ENCODE measurements at regions not wholly inside any gene's neighbourhood (a gene's known extent, or its start where the extent isn't known, plus 50 kb on each side); places are given as distances from the start of the nearest gene placed in this dataset.
"Not testable (repeated sequence)": the region's sequence is repeated elsewhere in the genome, so short reads cannot be mapped to it uniquely, and the experiment has no call there.

DNA sequence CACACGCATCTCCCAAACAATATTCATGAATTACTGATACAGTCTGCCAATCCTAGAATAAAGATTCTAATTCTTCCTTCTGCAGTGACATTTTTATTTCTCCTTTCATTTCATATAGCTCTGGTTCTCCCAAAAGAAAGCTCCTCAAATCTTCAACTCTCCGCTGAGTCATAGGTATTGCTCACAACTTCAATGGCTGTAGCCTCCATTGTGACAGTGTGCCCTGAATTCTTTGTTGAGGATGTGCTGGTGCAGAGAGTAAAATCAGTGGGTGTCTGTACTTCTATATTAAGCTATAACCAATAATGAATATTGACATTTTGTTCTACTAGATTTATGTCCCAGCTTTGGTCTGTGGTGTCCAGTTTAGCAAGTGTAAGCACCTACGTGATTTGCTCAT, 733.3 kb upstream of the CDH18 start:
- H3K9me3 Mint-ChIP-seq; H3K27me3 Mint-ChIP-seq; H3K27ac Mint-ChIP-seq; H3K4me1 Mint-ChIP-seq; H3K36me3 Mint-ChIP-seq (ENCODE audit: low read depth); intact Hi-C loops (cut with micrococcal nuclease); H3K4me3 Mint-ChIP-seq; DNase-seq: not testable (repeated sequence)

DNA sequence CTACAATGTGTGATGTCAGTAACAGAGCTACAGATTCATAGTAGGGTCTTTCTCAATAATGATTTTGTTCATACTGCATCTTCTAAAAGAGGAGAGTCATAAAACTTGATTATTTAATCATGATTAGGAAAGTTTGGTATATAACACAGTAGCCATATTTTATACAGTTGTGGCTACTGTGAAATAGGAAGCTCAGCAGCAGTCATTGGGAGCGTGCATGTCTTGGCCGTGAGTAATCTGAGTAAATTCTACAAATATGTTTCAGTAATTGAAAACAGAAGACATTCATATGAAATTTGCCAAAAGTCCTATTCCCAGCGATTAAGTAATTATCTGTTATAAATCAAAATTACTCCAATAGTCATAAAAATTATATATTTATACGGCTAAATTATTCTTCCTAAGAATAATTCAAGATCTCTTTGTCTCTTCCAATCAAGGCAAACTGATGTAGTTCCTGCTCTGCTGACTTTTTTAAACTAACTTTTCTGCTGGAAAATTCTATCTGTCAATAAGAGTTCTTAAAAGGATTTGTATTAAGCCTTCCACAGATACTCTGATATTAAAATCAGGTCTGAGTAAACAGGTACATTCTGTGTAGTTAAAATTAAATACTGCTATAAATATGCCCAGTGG, 723.6 kb upstream of the CDH18 start:
- H3K27ac Mint-ChIP-seq; intact Hi-C loops (cut with micrococcal nuclease); H3K4me3 Mint-ChIP-seq; H3K36me3 Mint-ChIP-seq (ENCODE audit: low read depth); H3K4me1 Mint-ChIP-seq; H3K9me3 Mint-ChIP-seq; DNase-seq; H3K27me3 Mint-ChIP-seq: not testable (repeated sequence)

DNA sequence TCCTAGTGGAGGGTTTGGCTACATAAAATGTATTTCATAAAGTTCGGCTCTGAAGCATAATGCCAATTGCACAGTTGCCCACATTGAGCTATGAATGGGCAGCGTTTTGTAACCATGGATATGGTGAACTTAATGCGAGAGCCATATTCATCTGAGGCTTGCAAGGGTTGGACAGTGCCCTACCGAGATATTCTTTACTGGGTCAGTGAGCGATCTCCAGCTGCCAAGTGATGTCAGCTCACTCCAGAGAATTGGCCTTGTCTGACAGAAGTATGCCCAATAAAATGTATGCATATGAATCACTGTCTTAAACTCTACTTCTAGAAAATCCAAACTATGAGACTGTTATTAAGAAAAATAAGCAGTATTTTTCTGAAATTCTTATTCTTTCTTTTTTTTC, 719.6 kb upstream of the CDH18 start:
- H3K4me1 Mint-ChIP-seq; intact Hi-C loops (cut with micrococcal nuclease); DNase-seq; H3K4me3 Mint-ChIP-seq; H3K27me3 Mint-ChIP-seq; H3K27ac Mint-ChIP-seq; H3K36me3 Mint-ChIP-seq (ENCODE audit: low read depth); H3K9me3 Mint-ChIP-seq: not testable (repeated sequence)

DNA sequence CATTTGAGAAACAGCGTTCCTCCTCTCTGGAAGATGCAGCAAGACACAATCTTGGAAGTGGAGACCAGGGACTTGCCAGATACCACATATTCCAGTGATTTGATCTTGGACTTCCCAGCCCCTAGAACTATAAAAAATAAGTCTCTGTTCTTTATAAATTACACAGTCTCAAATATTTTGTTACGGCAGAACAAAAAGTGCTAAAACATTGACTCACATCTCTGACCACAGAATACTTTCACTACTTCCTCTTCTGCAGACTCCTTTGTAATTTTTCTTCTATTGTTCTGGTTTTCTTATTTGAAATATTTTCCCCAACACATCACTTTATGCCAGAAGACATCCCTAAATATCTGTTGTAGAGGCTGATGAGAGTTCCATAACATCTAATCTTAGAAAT, 706.1 kb upstream of the CDH18 start:
- intact Hi-C loops (cut with micrococcal nuclease), result no loop called here
- Mint-ChIP-seq H3K27me3 (no peaks in the 10 kb centered on the region), H3K4me1 (no peaks in the 10 kb centered on the region), H3K36me3 (ENCODE audit: low read depth) (no peaks in the 10 kb centered on the region), H3K4me3 (no peak overlapping the region), H3K27ac (no peak overlapping the region), H3K9me3 (no peaks in the 10 kb centered on the region)
- no peak for DNase-seq

DNA sequence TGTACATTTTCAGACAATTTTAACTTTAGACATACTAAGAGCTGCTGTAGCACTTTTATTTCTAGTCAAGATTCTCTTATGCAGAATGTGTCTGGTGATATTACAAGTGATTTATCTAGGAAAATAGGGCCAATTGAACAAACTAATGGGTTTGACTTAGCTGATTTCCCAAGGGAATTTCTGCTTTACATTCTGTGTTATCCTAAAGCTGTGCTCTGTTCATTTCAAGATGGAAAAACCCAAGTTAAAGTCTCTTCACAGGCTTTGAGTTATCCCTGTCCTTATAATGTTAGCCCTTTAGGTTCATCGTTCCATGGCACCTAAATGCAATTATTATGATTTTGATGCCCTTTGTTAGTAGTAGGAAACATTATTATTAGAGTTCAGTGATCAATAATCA, 704.9 kb upstream of the CDH18 start:
- Mint-ChIP-seq H3K4me1 (no peaks in the 10 kb centered on the region), H3K9me3 (no peaks in the 10 kb centered on the region), H3K27me3 (no peaks in the 10 kb centered on the region), H3K27ac (no peak overlapping the region), H3K4me3 (no peak overlapping the region), H3K36me3 (ENCODE audit: low read depth) (no peaks in the 10 kb centered on the region)
- DNase-seq, result no peak
- intact Hi-C loops (cut with micrococcal nuclease), result no loop called here

DNA sequence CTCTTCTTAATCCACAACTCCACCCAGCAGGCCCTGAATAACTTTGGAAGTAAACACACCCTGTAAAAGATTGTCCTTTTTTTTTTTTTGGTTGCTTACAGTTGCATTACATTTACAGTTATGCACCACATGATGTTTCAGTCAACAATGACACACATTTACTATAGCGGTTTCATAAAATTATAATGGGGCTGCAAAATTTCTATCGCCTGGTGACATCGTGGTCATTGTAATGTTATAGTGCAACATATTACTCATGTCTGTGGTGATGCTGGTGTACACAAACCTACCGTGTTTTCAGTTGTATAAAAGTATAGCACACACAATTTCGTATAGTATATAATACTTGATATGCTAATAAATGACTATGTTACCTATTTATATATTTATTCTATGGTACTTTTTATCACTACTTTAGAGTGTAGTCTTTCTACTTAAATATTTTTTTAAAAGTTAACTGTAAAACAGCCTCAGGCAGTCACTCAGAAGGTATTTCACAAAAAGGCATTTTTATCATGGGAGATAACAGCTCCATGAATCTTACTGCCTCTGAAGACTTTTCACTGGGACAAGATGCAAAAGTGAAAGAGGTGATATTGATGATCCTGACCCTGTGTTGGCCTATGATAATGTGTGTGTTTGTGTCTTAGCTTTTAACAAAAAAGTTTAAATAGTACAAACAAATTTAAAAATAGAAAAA, 695.4 kb upstream of the CDH18 start:
- Mint-ChIP-seq H3K9me3 (peaks cover 7% of the 10 kb centered on the region), H3K27ac (no peak overlapping the region), H3K36me3 (ENCODE audit: low read depth) (no peaks in the 10 kb centered on the region), H3K4me1 (no peaks in the 10 kb centered on the region), H3K4me3 (no peak overlapping the region), H3K27me3 (no peaks in the 10 kb centered on the region)
- intact Hi-C loops (cut with micrococcal nuclease), result no loop called here
- no peak for DNase-seq

DNA sequence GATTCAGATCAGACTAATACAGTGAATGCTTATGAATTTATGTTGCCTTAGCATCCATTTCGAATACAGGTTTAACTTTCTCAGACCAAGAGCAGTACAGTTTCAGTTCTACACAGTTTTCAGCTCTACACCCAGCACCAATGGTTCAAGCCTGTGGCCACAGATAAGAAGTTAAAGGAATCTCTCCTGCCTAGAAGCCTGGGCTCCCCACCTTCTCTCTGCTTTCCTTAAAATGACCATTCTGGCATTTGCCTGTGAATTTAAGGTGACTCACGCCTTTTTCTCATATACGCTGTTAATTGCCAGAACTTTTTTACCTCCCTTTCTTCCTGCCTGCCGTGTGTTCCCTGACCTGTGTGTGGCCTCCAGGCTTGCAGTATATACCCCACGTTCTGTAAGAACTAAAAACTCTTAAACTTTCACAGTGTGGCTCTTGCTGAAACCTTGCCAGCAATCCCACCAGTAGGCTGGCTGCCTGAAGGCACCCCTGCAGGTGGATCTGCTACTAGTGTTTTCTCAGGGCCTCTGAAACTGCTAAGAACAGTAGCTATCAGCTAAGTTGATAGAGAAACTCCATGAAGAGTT, 692.8 kb upstream of the CDH18 start:
- no peaks in the 10 kb centered on the region for H3K36me3 Mint-ChIP-seq (ENCODE audit: low read depth)
- intact Hi-C loops (cut with micrococcal nuclease), result no loop called here
- no peak for DNase-seq
- no peak overlapping the region for H3K4me3 Mint-ChIP-seq
- H3K4me1 Mint-ChIP-seq, result no peaks in the 10 kb centered on the region
- H3K27ac Mint-ChIP-seq, result no peak overlapping the region
- H3K27me3 Mint-ChIP-seq, result no peaks in the 10 kb centered on the region
- peaks cover 3% of the 10 kb centered on the region for H3K9me3 Mint-ChIP-seq

DNA sequence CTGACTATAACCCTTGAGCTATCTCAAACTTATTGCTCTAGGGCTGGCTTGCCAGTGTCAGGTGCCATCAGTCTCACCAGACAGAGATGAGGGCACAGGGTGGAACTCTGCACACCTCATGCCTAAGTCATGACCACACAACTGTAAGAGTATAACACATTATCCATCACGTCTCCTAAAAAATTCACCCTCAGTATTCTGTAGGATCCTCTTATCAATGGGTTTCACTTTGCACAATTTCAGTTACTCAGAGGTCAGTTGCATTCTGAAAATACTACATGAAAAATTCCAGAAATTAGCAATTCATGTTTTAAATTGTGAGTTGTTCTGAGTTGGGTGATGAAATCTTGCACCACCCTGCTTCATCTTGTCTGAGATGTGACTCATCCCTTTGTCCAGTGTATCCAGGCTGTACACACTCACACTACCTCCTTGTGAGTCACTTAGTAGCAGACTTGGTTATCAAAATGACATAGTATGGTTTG, 690.9 kb upstream of the CDH18 start:
- Mint-ChIP-seq H3K27me3 (no peaks in the 10 kb centered on the region), H3K27ac (no peak overlapping the region), H3K4me3 (no peak overlapping the region), H3K4me1 (no peaks in the 10 kb centered on the region), H3K9me3 (peaks cover 3% of the 10 kb centered on the region), H3K36me3 (ENCODE audit: low read depth) (no peaks in the 10 kb centered on the region)
- intact Hi-C loops (cut with micrococcal nuclease), result no loop called here
- no peak for DNase-seq

DNA sequence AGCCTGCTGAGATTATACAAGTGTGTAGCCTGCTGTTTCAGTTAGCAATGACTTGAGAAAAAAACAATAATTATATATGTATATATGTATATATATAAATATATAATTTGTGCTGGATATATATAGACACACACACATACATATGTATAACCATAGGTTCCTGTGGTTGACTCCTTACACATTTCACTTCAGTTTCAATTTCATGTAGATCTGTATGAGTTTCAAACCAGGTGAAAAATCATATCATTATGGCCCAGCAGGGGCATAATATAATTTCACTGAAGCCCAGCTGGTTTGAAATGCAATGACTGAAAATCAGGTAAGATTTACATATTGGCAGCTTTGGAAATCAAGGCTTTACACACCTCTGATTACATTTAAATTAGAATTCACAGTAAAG, 690.4 kb upstream of the CDH18 start:
- Mint-ChIP-seq H3K36me3 (ENCODE audit: low read depth) (no peaks in the 10 kb centered on the region), H3K27ac (no peak overlapping the region), H3K4me3 (no peak overlapping the region), H3K4me1 (no peaks in the 10 kb centered on the region), H3K9me3 (peaks cover 3% of the 10 kb centered on the region), H3K27me3 (no peaks in the 10 kb centered on the region)
- no peak for DNase-seq
- intact Hi-C loops (cut with micrococcal nuclease), result no loop called here

DNA sequence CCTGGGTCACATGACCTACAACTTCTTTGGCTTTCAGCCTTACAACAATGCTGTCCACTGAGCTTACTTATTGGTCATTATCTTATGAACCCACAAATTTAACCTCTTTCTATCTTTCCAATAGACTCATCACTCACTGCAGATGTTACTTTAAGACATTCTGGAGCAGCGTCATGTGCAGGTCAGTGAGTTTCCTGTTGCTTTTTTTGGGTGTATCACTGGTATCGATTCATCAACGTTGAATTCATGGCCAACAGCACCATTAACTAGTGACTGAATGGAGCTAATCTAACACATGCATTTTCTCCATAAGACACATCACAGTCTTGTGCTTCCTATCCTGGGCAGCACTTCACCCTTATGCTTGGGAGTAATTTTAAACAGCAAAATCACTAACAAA, 672.6 kb upstream of the CDH18 start:
- Mint-ChIP-seq H3K36me3 (ENCODE audit: low read depth) (no peaks in the 10 kb centered on the region), H3K4me1 (no peaks in the 10 kb centered on the region), H3K4me3 (no peak overlapping the region), H3K27me3 (no peaks in the 10 kb centered on the region), H3K9me3 (no peaks in the 10 kb centered on the region), H3K27ac (no peak overlapping the region)
- DNase-seq, result no peak
- intact Hi-C loops (cut with micrococcal nuclease), result no loop called here

DNA sequence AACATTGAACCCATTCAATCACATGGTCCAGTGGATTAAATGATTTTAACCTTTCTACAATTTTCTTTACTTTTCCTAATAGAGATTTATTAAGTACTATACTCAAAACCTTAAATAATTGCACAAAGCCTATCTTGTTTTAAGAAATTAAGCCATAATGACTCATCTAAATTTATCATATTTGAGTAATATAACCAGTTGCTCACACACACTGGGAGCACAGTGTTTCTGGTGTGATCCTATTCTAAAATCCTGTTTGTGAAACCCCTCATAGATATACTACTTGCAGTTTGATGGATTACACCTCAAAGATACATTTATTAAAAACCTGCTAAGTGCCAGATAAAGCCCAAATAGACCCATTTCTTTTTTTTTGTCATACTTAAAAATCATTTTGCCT, 668.3 kb upstream of the CDH18 start:
- Mint-ChIP-seq H3K9me3 (peaks cover 2% of the 10 kb centered on the region), H3K27me3 (no peaks in the 10 kb centered on the region), H3K4me3 (no peak overlapping the region), H3K27ac (no peak overlapping the region), H3K4me1 (no peaks in the 10 kb centered on the region), H3K36me3 (ENCODE audit: low read depth) (no peaks in the 10 kb centered on the region)
- DNase-seq, result no peak
- intact Hi-C loops (cut with micrococcal nuclease), result no loop called here

DNA sequence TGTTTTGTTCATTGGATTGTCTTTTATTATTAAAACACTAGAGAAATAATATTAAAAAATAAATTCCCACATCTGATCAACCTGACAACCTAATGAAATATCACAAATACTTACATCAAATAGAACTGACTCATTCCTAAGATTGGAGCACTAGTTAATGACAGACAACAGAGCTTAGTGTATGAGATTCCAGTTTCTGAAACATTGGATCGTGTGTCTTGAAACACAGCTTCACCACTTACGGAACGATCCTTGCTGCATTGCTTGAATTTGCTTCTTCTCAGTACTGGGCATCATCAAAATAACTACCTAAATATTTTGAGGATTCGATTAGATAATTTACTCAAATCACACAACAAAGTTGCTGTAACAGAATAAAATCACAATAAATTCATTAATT, 667.2 kb upstream of the CDH18 start:
- H3K9me3 Mint-ChIP-seq, result peaks cover 8% of the 10 kb centered on the region
- no peak overlapping the region for H3K4me3 Mint-ChIP-seq
- H3K27ac Mint-ChIP-seq, result no peak overlapping the region
- intact Hi-C loops (cut with micrococcal nuclease), result no loop called here
- H3K4me1 Mint-ChIP-seq, result no peaks in the 10 kb centered on the region
- no peaks in the 10 kb centered on the region for H3K27me3 Mint-ChIP-seq
- no peak for DNase-seq
- no peaks in the 10 kb centered on the region for H3K36me3 Mint-ChIP-seq (ENCODE audit: low read depth)

DNA sequence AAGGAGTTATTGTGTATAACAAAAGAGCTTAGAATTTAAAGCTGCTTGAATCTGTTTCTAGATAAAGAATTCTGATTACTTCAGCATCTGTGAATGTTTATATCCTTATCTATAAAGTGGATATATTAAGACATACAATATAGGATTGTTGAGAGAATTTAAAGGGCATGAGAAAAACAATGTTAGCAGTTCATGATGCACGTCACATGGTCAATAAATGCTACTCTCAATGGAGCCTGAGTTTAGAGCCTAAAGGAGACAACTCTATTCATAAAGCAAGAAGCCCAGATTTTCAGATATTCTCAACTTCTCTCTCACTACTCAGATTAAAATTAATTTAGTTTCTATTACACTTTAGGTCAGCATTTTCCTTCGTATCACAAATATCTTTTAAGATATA, 666.7 kb upstream of the CDH18 start:
- Mint-ChIP-seq H3K4me3 (no peak overlapping the region), H3K9me3 (peaks cover 8% of the 10 kb centered on the region), H3K27ac (no peak overlapping the region), H3K27me3 (no peaks in the 10 kb centered on the region), H3K36me3 (ENCODE audit: low read depth) (no peaks in the 10 kb centered on the region), H3K4me1 (no peaks in the 10 kb centered on the region)
- intact Hi-C loops (cut with micrococcal nuclease), result no loop called here
- no peak for DNase-seq

DNA sequence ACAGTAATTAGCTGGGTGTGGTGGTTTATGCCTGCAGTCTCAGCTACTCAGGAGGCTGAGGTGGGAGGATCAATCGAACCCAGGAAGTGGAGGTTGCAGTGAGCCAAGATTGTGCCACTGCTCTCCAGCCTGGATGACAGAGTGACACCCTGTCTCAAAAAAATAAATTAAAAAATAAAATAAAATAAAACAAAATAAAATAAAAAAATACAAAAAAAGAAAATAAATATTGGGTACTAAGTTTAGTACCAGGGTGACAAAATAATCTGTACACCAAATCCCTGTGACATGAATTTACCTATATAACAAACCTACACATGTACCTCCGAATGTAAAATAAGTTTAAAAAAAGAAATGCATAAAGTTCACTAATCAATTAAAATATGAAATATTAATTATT, 666.0 kb upstream of the CDH18 start:
- Mint-ChIP-seq H3K36me3 (ENCODE audit: low read depth) (no peaks in the 10 kb centered on the region), H3K27me3 (no peaks in the 10 kb centered on the region), H3K9me3 (peaks cover 8% of the 10 kb centered on the region), H3K4me3 (no peak overlapping the region), H3K4me1 (no peaks in the 10 kb centered on the region), H3K27ac (no peak overlapping the region)
- intact Hi-C loops (cut with micrococcal nuclease), result no loop called here
- DNase-seq, result no peak

DNA sequence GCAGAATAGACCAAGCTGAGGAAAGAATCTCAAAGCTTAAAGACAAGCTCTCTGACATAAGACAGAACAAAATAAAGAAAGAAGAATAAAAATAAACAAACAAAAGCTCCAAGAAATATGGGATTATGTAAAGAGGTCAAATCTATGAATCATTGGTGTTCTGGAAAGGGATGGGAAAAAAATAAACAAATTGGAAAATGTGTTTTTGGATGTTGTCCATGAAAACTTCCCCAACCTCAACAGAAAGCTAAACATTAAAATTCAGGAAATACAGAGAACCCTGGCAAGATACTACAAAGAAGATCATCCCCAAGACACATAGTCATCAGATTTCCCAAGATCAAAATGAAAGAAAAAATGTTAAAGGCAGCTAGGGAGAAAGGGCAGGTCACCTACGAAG, 662.0 kb upstream of the CDH18 start:
- H3K36me3 Mint-ChIP-seq (ENCODE audit: low read depth), result no peaks in the 10 kb centered on the region
- no peak for DNase-seq
- intact Hi-C loops (cut with micrococcal nuclease), result no loop called here
- H3K4me1 Mint-ChIP-seq, result no peaks in the 10 kb centered on the region
- H3K4me3 Mint-ChIP-seq, result no peak overlapping the region
- H3K27ac Mint-ChIP-seq, result no peak overlapping the region
- peaks cover 8% of the 10 kb centered on the region for H3K9me3 Mint-ChIP-seq
- no peaks in the 10 kb centered on the region for H3K27me3 Mint-ChIP-seq

Data from activated CD4-positive, alpha-beta T cell treated with anti-CD3 and anti-CD28 coated beads, Interleukin-2, amount 10 ng/mL, durations not matched to agents 24 days and 14 days (primary cell).